Left lung (tissue), 4 donors: ENCODE measurements at regions not wholly inside any gene's neighbourhood (a gene's known extent, or its start where the extent isn't known, plus 50 kb on each side); places are given as distances from the start of the nearest gene placed in this dataset.

Source experiments
- ATAC-seq: fragments of 200-7000 bp; cut with Tn5 transposase; one replicate; pipeline ENCODE4 v1.9.1; 2020; ENCODE audit warnings: moderate library complexity
- DNase-seq, 4 donors: peaks; one replicate each; pipeline ENCODE4 v3.0.0-alpha.2; 2013 to 2020
- H3K27ac ChIP-seq, 2 donors: fragments of 200-600 bp; sonication (generic) in 1 of 2; one replicate each; pipeline versions ENCODE4 v1.5.0 to v1.8.0; 2020 to 2021
- H3K27me3 ChIP-seq, 2 donors: fragments of 200-600 bp; sonication (generic) in 1 of 2; one replicate each; pipeline versions ENCODE4 v1.5.0 to v1.8.0; 2020 to 2021
- H3K36me3 ChIP-seq, 2 donors: fragments of 200-600 bp; sonication (generic) in 1 of 2; one replicate each; pipeline versions ENCODE4 v1.5.0 to v1.8.0; 2020 to 2021
- H3K4me1 ChIP-seq, 2 donors: fragments of 200-600 bp; one replicate each; pipeline ENCODE4 v1.8.0; 2021
- H3K4me3 ChIP-seq, 2 donors: fragments of 200-600 bp; sonication (generic) in 1 of 2; one replicate each; pipeline versions ENCODE4 v1.5.0 to v1.8.0; 2020 to 2021; ENCODE audit warnings: mild to moderate bottlenecking in 1 of 2
- H3K9me3 ChIP-seq, 2 donors: fragments of 200-600 bp; sonication (generic) in 1 of 2; one replicate each; pipeline versions ENCODE4 v1.5.0 to v1.8.0; 2020 to 2021
- CTCF ChIP-seq, 2 donors: fragments of 200-600 bp; sonication (generic) in 1 of 2; IDR thresholded peaks; one replicate each; pipeline versions ENCODE4 v1.5.0 to v1.8.0; 2021; ENCODE audit warnings: antibody characterized with exemption in 2 of 2
- intact Hi-C, 2 donors: fragments of 100-400 bp; cut with DNase I; formaldehyde crosslinking; loops; one replicate each; pipeline versions ENCODE4 v1.11.2 to v1.14.2; 2022
- donor health status: DM: no; HTN: yes; CAD: no.
- donor health status: DM: no; HTN: no; CAD: no.

DNA sequence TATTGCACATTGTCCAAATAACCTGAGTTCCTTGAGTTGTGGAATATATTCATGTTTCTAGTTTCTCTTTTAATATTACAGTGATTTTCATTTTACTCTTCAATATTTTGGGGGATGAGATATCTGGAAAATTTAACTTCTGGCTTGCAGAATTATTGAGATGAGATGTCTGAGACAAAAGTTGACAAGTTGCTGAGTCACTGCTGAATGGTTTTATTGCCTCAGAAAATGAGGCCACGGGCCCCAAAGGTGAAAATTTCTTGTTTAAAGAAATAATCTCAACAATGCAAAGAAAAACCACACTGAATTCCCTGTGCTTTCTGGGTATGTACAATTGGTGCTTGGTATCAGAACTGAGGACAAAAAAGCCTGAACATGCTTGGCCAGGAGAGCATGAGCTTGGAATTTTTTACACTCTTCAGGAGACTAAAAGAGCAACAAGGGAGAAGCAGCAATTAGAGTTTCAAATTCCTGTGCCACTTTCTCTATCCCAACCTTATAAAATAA is 129.2 kb upstream of the TOM1L1 start:
- no peaks in the 10 kb centered on the region for H3K9me3 ChIP-seq
- no peaks in the 10 kb centered on the region for H3K36me3 ChIP-seq
- no peak overlapping the region for H3K27ac ChIP-seq
- no peaks in the 10 kb centered on the region for H3K27me3 ChIP-seq
- no peaks in the 10 kb centered on the region for H3K4me1 ChIP-seq
- no peak for TF ChIP-seq CTCF (IDR thresholded peaks at IDR 0.05)
- intact Hi-C loops, result no loop called here
- DNase-seq (no peak), ATAC-seq (no peak)
- H3K4me3 ChIP-seq, result no peak overlapping the region

- H3K36me3 ChIP-seq, result no peaks in the 10 kb centered on the region
- H3K4me3 ChIP-seq, result no peak overlapping the region
- H3K27ac ChIP-seq, result no peak overlapping the region
- TF ChIP-seq CTCF (IDR thresholded peaks at IDR 0.05), result no peak
- no peaks in the 10 kb centered on the region for H3K9me3 ChIP-seq
- DNase-seq, result no peak
- no peaks in the 10 kb centered on the region for H3K27me3 ChIP-seq
- H3K4me1 ChIP-seq, result no peaks in the 10 kb centered on the region
- ATAC-seq, result no peak
- intact Hi-C loops, result no loop called here
Measured at GRCh38 chr17:54780238-54780637, 120.4 kb upstream of the TOM1L1 start.

- DNase-seq (no peak), ATAC-seq (no peak)
- Histone ChIP-seq H3K4me3 (no peak overlapping the region), H3K9me3 (no peaks in the 10 kb centered on the region), H3K27ac (no peak overlapping the region), H3K36me3 (no peaks in the 10 kb centered on the region), H3K27me3 (no peaks in the 10 kb centered on the region), H3K4me1 (no peaks in the 10 kb centered on the region)
- intact Hi-C loops, result no loop called here
- TF ChIP-seq CTCF (IDR thresholded peaks at IDR 0.05), result no peak
Measured at GRCh38 chr17:54781389-54781788, 119.3 kb upstream of the TOM1L1 start.

DNA sequence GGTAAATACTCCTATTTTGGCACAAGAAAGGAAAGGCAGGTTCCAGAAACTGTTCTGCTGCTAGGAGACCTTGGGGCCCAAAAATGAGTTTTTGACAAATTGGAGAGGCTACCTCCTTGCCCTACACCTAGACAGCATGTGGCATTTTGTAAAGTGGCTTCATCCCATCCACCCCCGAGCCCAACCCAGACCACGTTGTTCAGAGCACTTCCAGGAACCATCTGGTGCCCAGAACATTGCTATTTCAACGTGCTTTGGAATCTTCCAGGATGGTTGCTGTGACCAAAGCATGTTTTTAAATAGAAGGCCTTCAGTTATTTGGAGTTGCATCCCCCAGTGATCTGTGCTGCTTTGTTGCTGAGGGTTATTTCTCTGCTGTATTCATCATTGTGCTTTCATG is 116.3 kb upstream of the TOM1L1 start:
- Histone ChIP-seq H3K36me3 (no peaks in the 10 kb centered on the region), H3K9me3 (no peaks in the 10 kb centered on the region), H3K27ac (no peak overlapping the region), H3K27me3 (no peaks in the 10 kb centered on the region), H3K4me1 (no peaks in the 10 kb centered on the region), H3K4me3 (no peak overlapping the region)
- ATAC-seq (no peak), DNase-seq (no peak)
- no peak for TF ChIP-seq CTCF (IDR thresholded peaks at IDR 0.05)
- intact Hi-C loops, result no loop called here

- DNase-seq, result no peak
- H3K27ac ChIP-seq, result no peak overlapping the region
- H3K9me3 ChIP-seq, result no peaks in the 10 kb centered on the region
- no peaks in the 10 kb centered on the region for H3K27me3 ChIP-seq
- no peak for ATAC-seq
- H3K36me3 ChIP-seq, result no peaks in the 10 kb centered on the region
- no peaks in the 10 kb centered on the region for H3K4me1 ChIP-seq
- intact Hi-C loops, result no loop called here
- H3K4me3 ChIP-seq, result no peak overlapping the region
- no peak for TF ChIP-seq CTCF (IDR thresholded peaks at IDR 0.05)
Measured at GRCh38 chr17:54785643-54786268, 114.9 kb upstream of the TOM1L1 start.
